ENCODE measurements at regions not wholly inside any gene's neighbourhood (a gene's known extent, or its start where the extent isn't known, plus 50 kb on each side); places are given as distances from the start of the nearest gene placed in this dataset.

- H3K4me3 ChIP-seq (ENCODE audit: low read depth, low read length): no peak overlapping the region
- no peak for TF ChIP-seq CTCF (IDR thresholded peaks at IDR 0.05; ENCODE audit: control insufficient read depth, extremely low read depth, insufficient read depth)
- DNase-seq (ENCODE audit: low read depth): no peak
Measured at GRCh38 chr14:87111741-87112140, 881.2 kb downstream of the GALC start.

- TF ChIP-seq CTCF (IDR thresholded peaks at IDR 0.05; ENCODE audit: control insufficient read depth, extremely low read depth, insufficient read depth): no peak
- H3K4me3 ChIP-seq (ENCODE audit: low read depth, low read length): no peak overlapping the region
- DNase-seq (ENCODE audit: low read depth): no peak
Measured at GRCh38 chr14:87111126-87111525, 881.9 kb downstream of the GALC start.

- no peak for TF ChIP-seq CTCF (IDR thresholded peaks at IDR 0.05; ENCODE audit: control insufficient read depth, extremely low read depth, insufficient read depth)
- DNase-seq (ENCODE audit: low read depth): no peak
- no peak overlapping the region for H3K4me3 ChIP-seq (ENCODE audit: low read depth, low read length)
Measured at GRCh38 chr14:87109271-87109670, 883.7 kb downstream of the GALC start.

GRCh38 chr14:87108726-87109125 is 884.3 kb downstream of the GALC start:
- H3K4me3 ChIP-seq (ENCODE audit: low read depth, low read length): no peak overlapping the region
- TF ChIP-seq CTCF (IDR thresholded peaks at IDR 0.05; ENCODE audit: control insufficient read depth, extremely low read depth, insufficient read depth): no peak
- DNase-seq (ENCODE audit: low read depth): no peak

GRCh38 chr14:87102811-87103378 is 890.1 kb downstream of the GALC start:
- no peak overlapping the region for H3K4me3 ChIP-seq (ENCODE audit: low read depth, low read length)
- no peak for TF ChIP-seq CTCF (IDR thresholded peaks at IDR 0.05; ENCODE audit: control insufficient read depth, extremely low read depth, insufficient read depth)
- no peak for DNase-seq (ENCODE audit: low read depth)

- TF ChIP-seq CTCF (IDR thresholded peaks at IDR 0.05; ENCODE audit: control insufficient read depth, extremely low read depth, insufficient read depth): no peak
- DNase-seq (ENCODE audit: low read depth): no peak
- no peak overlapping the region for H3K4me3 ChIP-seq (ENCODE audit: low read depth, low read length)
Measured at GRCh38 chr14:87097015-87097414, 896.0 kb downstream of the GALC start.

DNA sequence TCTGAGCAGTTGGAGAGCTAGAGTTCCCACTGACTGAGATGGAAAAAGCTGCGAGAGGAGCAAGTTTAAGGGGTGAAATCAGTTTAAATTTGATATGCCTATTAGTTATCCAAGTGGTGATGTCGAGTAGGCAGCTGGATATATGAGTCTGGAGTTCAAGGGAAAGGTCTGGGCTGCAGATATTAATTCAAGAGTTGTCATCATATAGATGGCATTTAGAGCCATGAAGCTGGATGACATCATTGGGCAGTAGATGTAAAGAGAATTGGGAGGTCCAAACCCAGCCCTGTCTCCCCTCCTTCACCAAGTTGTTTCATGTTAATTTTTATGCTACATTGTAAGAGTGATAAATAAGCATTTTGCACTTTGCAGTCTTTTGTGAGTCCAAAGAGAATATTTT is 898.1 kb downstream of the GALC start:
- TF ChIP-seq CTCF (IDR thresholded peaks at IDR 0.05; ENCODE audit: control insufficient read depth, extremely low read depth, insufficient read depth): no peak
- DNase-seq (ENCODE audit: low read depth): no peak
- no peak overlapping the region for H3K4me3 ChIP-seq (ENCODE audit: low read depth, low read length)
